IMR-90 (cell line): ENCODE measurements at regions not wholly inside any gene's neighbourhood (a gene's known extent, or its start where the extent isn't known, plus 50 kb on each side); places are given as distances from the start of the nearest gene placed in this dataset.
"Not testable (repeated sequence)": the region's sequence is repeated elsewhere in the genome, so short reads cannot be mapped to it uniquely, and the experiment has no call there.

Experiments used
- ATAC-seq: fragments of 200-7000 bp; cut with Tn5 transposase; 2 replicates; pipeline ENCODE4 v1.9.1; 2020; ENCODE audit warnings: low read depth, mild to moderate bottlenecking, moderate library complexity
- BruUV-seq: library from RNA; stranded (reverse); fragments of 400-500 nt; replicated peaks from 2 replicates; lab custom pipeline; 2021; lab: Mats Ljungman, UMichigan
- CTCF ChIA-PET: fragments of 300-600 bp; formaldehyde crosslinking; extraction: SDS; loops from one replicate; lab custom pipeline; 2021; ENCODE audit warnings: antibody characterized with exemption; lab: Yijun Ruan, JAX
- POLR2A ChIA-PET: fragments of 300-600 bp; sonication (Branson Sonifier 250); formaldehyde crosslinking; loops from one replicate; lab custom pipeline; 2022; ENCODE audit warnings: antibody characterized with exemption; ENCODE audit not compliant: unreplicated experiment; lab: Charles Lee
- DNase-seq: peaks from one replicate; pipeline ENCODE4 v3.0.0; 2013
- H2AFZ ChIP-seq: replicated peaks from 2 replicates; pipeline ENCODE3; 2013; ENCODE audit warnings: low read length, mild to moderate bottlenecking; ENCODE audit not compliant: poor library complexity
- H2AK5ac ChIP-seq: 2 replicates; pipeline ENCODE4 v1.6.1; 2013; ENCODE audit warnings: low read depth, low read length, inconsistent platforms
- H2AK9ac ChIP-seq: replicated peaks from 2 replicates; pipeline ENCODE3; 2013; ENCODE audit warnings: mild to moderate bottlenecking, low read depth, low read length, moderate library complexity; ENCODE audit not compliant: poor library complexity
- H2BK120ac ChIP-seq: 2 replicates; pipeline ENCODE4 v1.6.1; 2013; ENCODE audit warnings: low read depth, low read length, inconsistent platforms
- H2BK15ac ChIP-seq: 3 replicates; pipeline ENCODE4 v1.6.1; 2013; ENCODE audit warnings: low read depth, low read length, inconsistent platforms
- H2BK20ac ChIP-seq: 2 replicates; pipeline ENCODE4 v1.6.1; 2013; ENCODE audit warnings: low read depth, mild to moderate bottlenecking, inconsistent platforms, low read length, moderate library complexity
- H2BK5ac ChIP-seq: 2 replicates; pipeline ENCODE4 v1.6.1; 2013; ENCODE audit warnings: mild to moderate bottlenecking, low read depth, low read length, inconsistent platforms; ENCODE audit not compliant: poor library complexity, severe bottlenecking
- H3K14ac ChIP-seq: replicated peaks from 2 replicates; pipeline ENCODE4 v1.6.1; 2013; ENCODE audit warnings: low read depth, low read length, inconsistent platforms
- H3K18ac ChIP-seq: 2 replicates; pipeline ENCODE4 v1.6.1; 2013; ENCODE audit warnings: low read depth, low read length, control low read depth
- H3K23ac ChIP-seq: 2 replicates; pipeline ENCODE4 v1.6.1; 2013; ENCODE audit warnings: low read depth, low read length, inconsistent platforms
- H3K27ac ChIP-seq: 2 replicates; pipeline ENCODE4 v1.5.1; 2013; ENCODE audit warnings: mild to moderate bottlenecking, control low read depth, low read length; ENCODE audit not compliant: insufficient read depth
- H3K27me3 ChIP-seq: 2 replicates; pipeline ENCODE4 v1.6.1; 2013; ENCODE audit warnings: low read length; ENCODE audit not compliant: control insufficient read depth, insufficient read depth
- H3K36me3 ChIP-seq: 2 replicates; pipeline ENCODE4 v1.6.1; 2013; ENCODE audit warnings: low read length, mixed read lengths; ENCODE audit not compliant: control insufficient read depth, insufficient read depth
- H3K4ac ChIP-seq: 2 replicates; pipeline ENCODE4 v1.6.1; 2013; ENCODE audit warnings: low read depth, low read length, inconsistent platforms
- H3K4me1 ChIP-seq: 2 replicates; pipeline ENCODE4 v1.6.1; 2013; ENCODE audit warnings: low read length, mixed read lengths; ENCODE audit not compliant: control insufficient read depth, insufficient read depth
- H3K4me2 ChIP-seq: 2 replicates; pipeline ENCODE4 v1.6.1; 2013; ENCODE audit warnings: low read depth, mild to moderate bottlenecking, control low read depth, low read length, moderate library complexity
- H3K4me3 ChIP-seq: 2 replicates; pipeline ENCODE4 v1.5.1; 2013; ENCODE audit warnings: low read depth, mild to moderate bottlenecking, control low read depth, low read length, moderate library complexity; ENCODE audit not compliant: insufficient read depth
- H3K56ac ChIP-seq: 2 replicates; pipeline ENCODE4 v1.6.1; 2013; ENCODE audit warnings: low read length, inconsistent platforms; ENCODE audit not compliant: insufficient read depth; ENCODE audit errors: extremely low read depth
- H3K79me1 ChIP-seq, 2 experiments: 2 replicates each; pipeline ENCODE4 v1.6.1; 2013; ENCODE audit warnings: low read length in 2 of 2, inconsistent platforms in 1 of 2, low read depth in 1 of 2
- H3K9ac ChIP-seq: 2 replicates; pipeline ENCODE4 v1.6.1; 2013; ENCODE audit warnings: low read depth, low read length, control low read depth
- H3K9me1 ChIP-seq: 2 replicates; pipeline ENCODE4 v1.6.1; 2013; ENCODE audit warnings: low read length, inconsistent platforms; ENCODE audit not compliant: insufficient read depth
- H3K9me3 ChIP-seq: 2 replicates; pipeline ENCODE4 v1.6.1; 2013; ENCODE audit warnings: low read length; ENCODE audit not compliant: control insufficient read depth, insufficient read depth
- H4K20me1 ChIP-seq: 2 replicates; pipeline ENCODE4 v1.6.1; 2013; ENCODE audit warnings: low read length, inconsistent platforms; ENCODE audit not compliant: insufficient read depth
- H4K5ac ChIP-seq: 2 replicates; pipeline ENCODE4 v1.6.1; 2013; ENCODE audit warnings: mild to moderate bottlenecking, low read depth, low read length, control low read depth
- H4K8ac ChIP-seq, 2 experiments: 2 replicates each; pipeline ENCODE4 v1.6.1; 2013; ENCODE audit warnings: low read depth in 2 of 2, low read length in 2 of 2, control low read depth in 1 of 2, inconsistent platforms in 1 of 2
- H4K91ac ChIP-seq: 2 replicates; pipeline ENCODE4 v1.6.1; 2013; ENCODE audit warnings: low read depth, low read length, inconsistent platforms; ENCODE audit not compliant: insufficient read depth
- WGBS, 2 experiments: methylation state at CpG; one replicate each; pipeline versions ENCODE4 v1.1.5 to v1.1.7; 2013; ENCODE audit warnings: missing lambda C conversion rate in 2 of 2; ENCODE audit not compliant: insufficient read length in 1 of 2; ENCODE audit errors: extremely low coverage in 2 of 2; 5-methylcytosine and 5-hydroxymethylcytosine counted together
- dilution Hi-C: fragments of 300-500 bp; cut with HindIII; formaldehyde crosslinking; loops from one replicate; pipeline ENCODE4 v1.14.3; 2018; ENCODE audit warnings: low sequenced_read_pairs; ENCODE audit not compliant: unreplicated experiment
- in situ Hi-C: fragments of 300-500 bp; cut with MboI; formaldehyde crosslinking; loops from 3 replicates; pipeline ENCODE4 v1.14.3; 2019; ENCODE audit warnings: low sequenced_read_pairs, inconsistent platforms, mixed read lengths
- intact Hi-C: fragments of 100-400 bp; cut with micrococcal nuclease; formaldehyde crosslinking; loops from 2 replicates; pipeline ENCODE4 v1.10.0; 2022

DNA sequence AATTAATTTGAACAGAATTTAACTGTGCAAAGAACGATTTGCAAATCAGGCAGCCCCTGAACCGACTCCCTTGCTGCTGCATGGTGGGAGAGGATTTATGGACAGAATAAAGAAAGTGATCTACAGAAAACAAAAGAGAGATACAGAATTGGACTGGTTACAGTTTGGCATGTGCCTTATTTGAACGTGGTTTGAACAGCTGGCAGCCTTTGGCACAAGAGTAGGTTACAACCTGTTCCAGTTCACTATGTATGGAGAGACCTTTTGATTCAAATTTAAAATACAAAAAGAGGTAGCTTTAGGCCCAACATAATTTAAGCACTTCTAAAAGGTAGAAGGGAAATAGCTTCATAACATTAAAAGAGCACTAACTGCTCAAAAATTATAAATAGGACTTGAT is 90.8 kb upstream of the IGFBPL1 start:
- H4K20me1 ChIP-seq, intact Hi-C loops, H3K9ac ChIP-seq, H3K79me1 ChIP-seq, H2BK120ac ChIP-seq, H3K23ac ChIP-seq, POLR2A ChIA-PET, H4K5ac ChIP-seq, H4K8ac ChIP-seq, H3K9me3 ChIP-seq, H2AK9ac ChIP-seq, H3K4me2 ChIP-seq, H3K9me1 ChIP-seq, DNase-seq, CTCF ChIA-PET, H3K4me3 ChIP-seq, dilution Hi-C loops, H3K56ac ChIP-seq, H3K27ac ChIP-seq, H2BK15ac ChIP-seq, H3K4me1 ChIP-seq, H3K36me3 ChIP-seq, H3K27me3 ChIP-seq, H3K14ac ChIP-seq, H2AFZ ChIP-seq, H3K18ac ChIP-seq, in situ Hi-C loops, H2AK5ac ChIP-seq, BruUV-seq, H2BK5ac ChIP-seq, H3K4ac ChIP-seq, H4K91ac ChIP-seq, ATAC-seq, H2BK20ac ChIP-seq: not testable (repeated sequence)
- WGBS, 2 experiments, result 6% methylated on average over 2 of the region's 3 CpGs; no CpG with 5 or more reads in 1 of the 2 experiments
